ENCODE measurements at regions not wholly inside any gene's neighbourhood (a gene's known extent, or its start where the extent isn't known, plus 50 kb on each side); places are given as distances from the start of the nearest gene placed in this dataset.

- Histone ChIP-seq H3K27me3 (ENCODE audit: control insufficient read depth, insufficient read depth, low read length) (no peaks in the 10 kb centered on the region), H3K9ac (ENCODE audit: low read length) (no peak overlapping the region), H3K4me1 (ENCODE audit: control insufficient read depth, low read depth, low read length) (no peaks in the 10 kb centered on the region), H3K27ac (ENCODE audit: low read length) (no peak overlapping the region), H3K4me3 (ENCODE audit: low read length) (no peak overlapping the region), H3K9me3 (ENCODE audit: control insufficient read depth, low read depth, low read length) (no peaks in the 10 kb centered on the region), H3K36me3 (ENCODE audit: control insufficient read depth, low read depth, low read length) (no peaks in the 10 kb centered on the region)
Observed at GRCh38 chr1:166282391-166283137, 115.8 kb upstream of the FAM78B start.

DNA sequence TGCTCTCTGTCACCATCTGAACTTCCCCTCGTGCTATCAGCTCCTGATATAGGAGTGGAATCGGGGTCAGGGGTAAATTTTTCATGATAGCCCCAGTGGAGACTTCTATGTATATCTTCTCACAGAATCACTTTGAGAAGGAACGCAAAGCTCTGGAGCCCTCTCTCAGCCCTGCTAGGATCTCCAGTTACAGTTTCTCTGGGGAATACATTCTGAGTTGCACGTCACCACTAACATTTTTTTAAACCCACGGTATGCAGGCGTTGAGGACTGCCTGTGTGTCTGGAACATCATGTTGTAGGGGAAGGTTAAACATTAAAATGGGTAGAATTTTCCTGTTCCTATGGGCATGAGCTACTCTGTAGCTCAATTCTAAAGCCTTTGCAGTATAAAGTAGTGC lies 116.4 kb upstream of the FAM78B start:
- Histone ChIP-seq H3K4me3 (ENCODE audit: low read length) (no peak overlapping the region), H3K9ac (ENCODE audit: low read length) (no peak overlapping the region), H3K27me3 (ENCODE audit: control insufficient read depth, insufficient read depth, low read length) (no peaks in the 10 kb centered on the region), H3K27ac (ENCODE audit: low read length) (no peak overlapping the region), H3K36me3 (ENCODE audit: control insufficient read depth, low read depth, low read length) (no peaks in the 10 kb centered on the region), H3K4me1 (ENCODE audit: control insufficient read depth, low read depth, low read length) (no peaks in the 10 kb centered on the region), H3K9me3 (ENCODE audit: control insufficient read depth, low read depth, low read length) (no peaks in the 10 kb centered on the region)

GRCh38 chr1:166283600-166283999 lies 116.8 kb upstream of the FAM78B start:
- Histone ChIP-seq H3K4me1 (ENCODE audit: control insufficient read depth, low read depth, low read length) (no peaks in the 10 kb centered on the region), H3K27ac (ENCODE audit: low read length) (no peak overlapping the region), H3K36me3 (ENCODE audit: control insufficient read depth, low read depth, low read length) (no peaks in the 10 kb centered on the region), H3K9me3 (ENCODE audit: control insufficient read depth, low read depth, low read length) (no peaks in the 10 kb centered on the region), H3K27me3 (ENCODE audit: control insufficient read depth, insufficient read depth, low read length) (no peaks in the 10 kb centered on the region), H3K4me3 (ENCODE audit: low read length) (no peak overlapping the region), H3K9ac (ENCODE audit: low read length) (no peak overlapping the region)

DNA sequence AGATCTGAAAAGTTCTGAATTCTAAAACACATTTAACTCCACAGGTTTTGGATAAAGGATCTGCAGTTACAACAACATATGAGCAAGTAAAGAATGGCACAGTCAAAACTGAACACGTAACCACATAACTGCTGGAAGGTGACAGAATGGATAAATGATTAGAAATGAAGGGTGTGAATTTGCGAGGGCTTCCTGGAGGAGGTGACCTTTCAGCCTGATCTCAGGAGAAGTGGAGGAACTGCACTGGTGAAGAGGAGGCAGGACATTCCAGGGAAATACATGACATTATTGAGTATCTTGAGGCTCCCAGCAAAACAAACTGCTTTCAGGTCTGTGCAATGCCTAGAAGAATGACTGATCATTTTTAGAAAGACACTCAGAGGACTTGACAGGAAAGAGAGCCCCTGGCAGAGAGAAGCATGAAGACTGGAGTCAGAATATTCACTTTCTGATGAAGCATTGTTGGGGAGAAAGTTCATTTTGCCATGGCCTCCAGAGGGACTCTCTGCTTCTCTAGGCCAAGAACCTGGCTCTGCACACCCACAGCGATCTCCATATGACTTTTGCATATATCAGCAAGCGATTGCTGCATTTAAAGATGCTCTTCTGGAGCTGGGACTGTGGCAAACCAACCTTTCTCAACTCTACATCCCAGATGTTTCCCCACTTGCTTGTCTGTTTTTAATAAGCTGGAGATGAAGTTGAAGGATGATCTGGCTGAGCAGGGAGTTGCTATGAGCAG lies 122.7 kb upstream of the FAM78B start:
- Histone ChIP-seq H3K9ac (ENCODE audit: low read length) (no peak overlapping the region), H3K4me3 (ENCODE audit: low read length) (no peak overlapping the region), H3K9me3 (ENCODE audit: control insufficient read depth, low read depth, low read length) (no peaks in the 10 kb centered on the region), H3K27ac (ENCODE audit: low read length) (no peak overlapping the region), H3K4me1 (ENCODE audit: control insufficient read depth, low read depth, low read length) (no peaks in the 10 kb centered on the region), H3K27me3 (ENCODE audit: control insufficient read depth, insufficient read depth, low read length) (no peaks in the 10 kb centered on the region), H3K36me3 (ENCODE audit: control insufficient read depth, low read depth, low read length) (no peaks in the 10 kb centered on the region)

- no peak overlapping the region for H3K9ac ChIP-seq (ENCODE audit: low read length)
- no peaks in the 10 kb centered on the region for H3K27me3 ChIP-seq (ENCODE audit: control insufficient read depth, insufficient read depth, low read length)
- no peaks in the 10 kb centered on the region for H3K36me3 ChIP-seq (ENCODE audit: control insufficient read depth, low read depth, low read length)
- H3K4me1 ChIP-seq (ENCODE audit: control insufficient read depth, low read depth, low read length) = no peaks in the 10 kb centered on the region
- no peaks in the 10 kb centered on the region for H3K9me3 ChIP-seq (ENCODE audit: control insufficient read depth, low read depth, low read length)
- no peak overlapping the region for H3K4me3 ChIP-seq (ENCODE audit: low read length)
- no peak overlapping the region for H3K27ac ChIP-seq (ENCODE audit: low read length)
Observed at GRCh38 chr1:166295656-166296055, 128.9 kb upstream of the FAM78B start.

- Histone ChIP-seq H3K4me1 (ENCODE audit: control insufficient read depth, low read depth, low read length) (peaks cover 1% of the 10 kb centered on the region), H3K36me3 (ENCODE audit: control insufficient read depth, low read depth, low read length) (no peaks in the 10 kb centered on the region), H3K27ac (ENCODE audit: low read length) (no peak overlapping the region), H3K9ac (ENCODE audit: low read length) (no peak overlapping the region), H3K9me3 (ENCODE audit: control insufficient read depth, low read depth, low read length) (no peaks in the 10 kb centered on the region), H3K4me3 (ENCODE audit: low read length) (no peak overlapping the region), H3K27me3 (ENCODE audit: control insufficient read depth, insufficient read depth, low read length) (no peaks in the 10 kb centered on the region)
Observed at GRCh38 chr1:166297993-166298392, 131.2 kb upstream of the FAM78B start.

DNA sequence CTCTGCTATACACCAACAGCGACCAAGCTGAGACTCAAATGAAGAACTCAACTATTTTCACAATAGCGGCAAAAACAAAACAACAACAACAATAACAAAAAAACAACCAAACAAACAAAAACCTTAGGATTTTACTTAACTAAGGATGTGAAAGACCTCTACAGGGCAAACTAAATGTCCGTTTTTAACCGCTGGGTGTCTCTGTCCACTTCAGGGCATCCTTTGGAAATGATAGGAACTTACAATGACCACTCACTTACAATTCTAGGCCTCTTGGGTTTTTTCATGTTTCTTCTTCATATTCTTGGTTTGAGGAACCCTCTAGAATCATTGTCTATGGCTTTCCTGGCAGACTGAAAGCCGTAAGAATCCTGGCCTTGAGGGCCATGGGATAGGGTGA lies 134.0 kb upstream of the FAM78B start:
- no peak overlapping the region for H3K4me3 ChIP-seq (ENCODE audit: low read length)
- H3K9me3 ChIP-seq (ENCODE audit: control insufficient read depth, low read depth, low read length) = no peaks in the 10 kb centered on the region
- no peak overlapping the region for H3K27ac ChIP-seq (ENCODE audit: low read length)
- peaks cover 6% of the 10 kb centered on the region for H3K4me1 ChIP-seq (ENCODE audit: control insufficient read depth, low read depth, low read length)
- H3K9ac ChIP-seq (ENCODE audit: low read length) = no peak overlapping the region
- no peaks in the 10 kb centered on the region for H3K36me3 ChIP-seq (ENCODE audit: control insufficient read depth, low read depth, low read length)
- H3K27me3 ChIP-seq (ENCODE audit: control insufficient read depth, insufficient read depth, low read length) = no peaks in the 10 kb centered on the region

DNA sequence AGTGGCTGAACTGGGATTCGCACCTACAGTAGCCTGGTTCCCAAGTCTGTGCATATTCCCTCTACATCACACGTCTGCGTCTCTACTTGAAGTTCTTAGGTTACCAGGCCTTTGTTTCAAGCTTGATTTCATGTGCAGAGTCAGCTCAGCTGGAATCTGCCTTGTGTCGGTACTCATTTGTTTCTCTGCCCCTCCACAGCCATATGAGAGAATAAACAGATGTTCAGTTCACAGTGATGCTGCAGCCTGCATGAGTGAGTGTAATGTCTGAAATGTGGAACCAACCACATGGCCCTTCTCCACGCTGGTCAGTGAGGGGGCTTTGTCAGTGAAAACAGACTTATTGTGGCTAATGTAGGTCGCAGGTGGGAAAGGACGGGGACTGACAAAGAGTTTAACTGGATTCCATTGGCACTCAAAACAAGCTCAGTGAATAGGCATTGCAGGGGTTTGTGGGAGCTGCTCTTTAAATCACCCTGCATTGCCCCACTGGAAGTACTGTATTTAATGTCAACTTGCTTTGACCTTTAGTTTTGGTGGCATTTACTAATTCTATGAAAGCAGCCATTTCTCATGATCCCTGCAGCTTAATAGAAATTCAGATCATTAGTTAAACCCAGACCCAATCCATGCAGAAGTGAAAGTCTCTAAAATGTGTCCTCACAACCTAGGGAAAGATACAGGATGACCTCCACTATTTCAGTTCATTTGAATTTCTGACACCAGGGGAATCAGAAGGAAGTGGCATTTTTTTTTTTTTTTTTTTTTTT lies 136.4 kb upstream of the FAM78B start:
- no peak overlapping the region for H3K9ac ChIP-seq (ENCODE audit: low read length)
- H3K27ac ChIP-seq (ENCODE audit: low read length) = no peak overlapping the region
- H3K36me3 ChIP-seq (ENCODE audit: control insufficient read depth, low read depth, low read length) = no peaks in the 10 kb centered on the region

DNA sequence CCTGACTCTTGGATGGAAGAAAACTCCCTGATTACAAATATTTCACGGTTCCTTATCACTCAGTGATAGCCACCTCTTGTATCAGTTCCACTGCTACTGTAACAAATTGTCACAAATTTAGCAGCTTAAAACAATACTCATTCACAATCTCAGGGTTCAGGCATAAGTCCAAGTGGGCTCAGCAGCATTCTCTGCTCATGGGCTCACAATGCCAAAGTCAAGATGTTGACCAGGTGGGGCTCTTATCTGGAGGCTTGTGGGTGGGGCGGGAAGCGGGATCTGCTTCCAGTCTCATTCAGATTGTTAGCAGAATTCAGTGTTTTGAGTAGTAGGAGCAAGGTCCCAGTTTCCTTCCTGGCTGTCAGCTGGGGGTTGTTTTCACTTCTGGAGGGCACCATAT lies 137.3 kb upstream of the FAM78B start:
- Histone ChIP-seq H3K36me3 (ENCODE audit: control insufficient read depth, low read depth, low read length) (no peaks in the 10 kb centered on the region), H3K4me1 (ENCODE audit: control insufficient read depth, low read depth, low read length) (peaks cover 14% of the 10 kb centered on the region)

More for the DNA sequence above, 136.4 kb upstream of the FAM78B start:
- Histone ChIP-seq H3K27me3 (ENCODE audit: control insufficient read depth, insufficient read depth, low read length) (no peaks in the 10 kb centered on the region), H3K9me3 (ENCODE audit: control insufficient read depth, low read depth, low read length) (no peaks in the 10 kb centered on the region), H3K4me1 (ENCODE audit: control insufficient read depth, low read depth, low read length) (peaks cover 14% of the 10 kb centered on the region), H3K4me3 (ENCODE audit: low read length) (no peak overlapping the region)

DNA sequence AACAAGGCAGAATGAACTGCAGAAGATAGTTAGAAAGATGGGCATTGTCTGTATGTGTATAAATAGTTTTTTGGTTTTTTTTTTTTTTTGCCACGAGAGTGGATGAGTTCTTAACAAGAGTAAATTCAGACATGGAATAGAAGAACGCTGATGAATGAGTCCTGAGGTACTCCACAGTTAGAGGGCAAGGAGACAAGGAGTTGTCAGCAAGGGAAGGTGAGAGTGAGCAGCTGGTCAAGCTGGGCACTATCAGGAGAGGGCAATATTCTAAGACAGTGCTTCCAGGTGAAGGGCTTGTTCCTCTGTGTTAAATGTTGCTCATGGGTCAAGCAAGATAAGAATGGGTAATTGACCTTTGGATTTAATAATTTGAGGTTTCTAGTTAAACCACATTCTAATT lies 138.6 kb upstream of the FAM78B start:
- Histone ChIP-seq H3K4me1 (ENCODE audit: control insufficient read depth, low read depth, low read length) (peaks cover 14% of the 10 kb centered on the region), H3K27ac (ENCODE audit: low read length) (no peak overlapping the region), H3K9ac (ENCODE audit: low read length) (no peak overlapping the region), H3K4me3 (ENCODE audit: low read length) (no peak overlapping the region), H3K36me3 (ENCODE audit: control insufficient read depth, low read depth, low read length) (no peaks in the 10 kb centered on the region), H3K9me3 (ENCODE audit: control insufficient read depth, low read depth, low read length) (no peaks in the 10 kb centered on the region), H3K27me3 (ENCODE audit: control insufficient read depth, insufficient read depth, low read length) (no peaks in the 10 kb centered on the region)

More for the DNA sequence above, 137.3 kb upstream of the FAM78B start:
- Histone ChIP-seq H3K27ac (ENCODE audit: low read length) (no peak overlapping the region), H3K9me3 (ENCODE audit: control insufficient read depth, low read depth, low read length) (no peaks in the 10 kb centered on the region), H3K27me3 (ENCODE audit: control insufficient read depth, insufficient read depth, low read length) (no peaks in the 10 kb centered on the region), H3K4me3 (ENCODE audit: low read length) (no peak overlapping the region), H3K9ac (ENCODE audit: low read length) (no peak overlapping the region)

DNA sequence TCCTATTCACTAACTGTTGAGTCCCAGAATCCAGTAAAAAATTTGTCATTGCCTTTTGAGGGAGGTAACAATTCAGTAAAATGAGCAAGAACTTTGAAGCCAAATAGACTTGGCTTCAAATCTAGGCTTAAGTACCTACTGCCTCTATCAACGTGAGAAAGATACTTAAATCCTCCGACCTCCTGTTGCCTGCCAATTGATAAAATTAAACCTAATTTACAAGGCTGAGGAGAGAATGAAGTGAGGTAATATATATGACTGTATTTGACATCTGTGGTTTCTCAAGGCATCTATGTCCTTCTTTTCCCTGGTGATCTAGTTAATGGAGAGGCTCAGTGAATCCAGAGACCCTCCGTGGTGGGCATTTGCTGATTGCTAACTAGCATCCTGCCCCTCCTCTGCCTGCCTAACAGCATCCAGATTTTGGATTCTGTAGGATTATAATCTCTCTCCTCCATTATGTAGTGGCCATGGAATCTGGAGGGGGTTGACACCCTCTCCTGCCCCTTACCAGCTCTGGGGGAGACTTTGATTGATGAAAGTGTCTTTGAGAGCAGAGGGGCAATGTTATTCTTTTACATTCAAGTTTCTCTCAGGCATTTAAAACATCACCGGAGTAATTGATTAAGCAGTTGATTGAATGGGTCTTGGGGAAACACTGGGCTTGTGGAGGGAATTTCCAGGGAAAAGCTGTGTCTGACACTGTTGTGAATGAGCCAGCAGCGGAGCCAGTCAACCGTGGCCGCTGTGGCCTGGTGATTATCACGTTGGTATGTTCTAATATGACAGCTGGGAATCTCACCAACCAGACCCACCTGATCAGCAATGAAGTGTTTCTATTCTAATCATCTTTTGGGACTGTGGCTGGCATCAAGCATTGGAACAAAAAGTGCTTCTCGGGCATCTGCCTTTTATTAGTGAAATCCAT lies 140.7 kb upstream of the FAM78B start:
- no peak overlapping the region for H3K9ac ChIP-seq (ENCODE audit: low read length)
- peaks cover 14% of the 10 kb centered on the region for H3K4me1 ChIP-seq (ENCODE audit: control insufficient read depth, low read depth, low read length)
- H3K27me3 ChIP-seq (ENCODE audit: control insufficient read depth, insufficient read depth, low read length) = no peaks in the 10 kb centered on the region
- H3K27ac ChIP-seq (ENCODE audit: low read length) = no peak overlapping the region
- no peaks in the 10 kb centered on the region for H3K36me3 ChIP-seq (ENCODE audit: control insufficient read depth, low read depth, low read length)
- H3K4me3 ChIP-seq (ENCODE audit: low read length) = no peak overlapping the region
- no peaks in the 10 kb centered on the region for H3K9me3 ChIP-seq (ENCODE audit: control insufficient read depth, low read depth, low read length)

All from iPS-18a (cell line).